ENCODE measurements at regions not wholly inside any gene's neighbourhood (a gene's known extent, or its start where the extent isn't known, plus 50 kb on each side); places are given as distances from the start of the nearest gene placed in this dataset.

GRCh38 chr2:12219761-12220160, 473.3 kb downstream of the LPIN1 start:
- no peak overlapping the region for H3K4me3 ChIP-seq
- no peaks in the 10 kb centered on the region for H3K4me1 ChIP-seq
- DNase-seq (ENCODE audit: extremely low spot score in 2 of 2): no peak
- TF ChIP-seq CTCF (IDR thresholded peaks at IDR 0.05) (no peak), POLR2AphosphoS5 (IDR thresholded peaks at IDR 0.05; ENCODE audit: insufficient read depth in 1 of 2, low read depth in 1 of 2) (no peak), POLR2A (IDR thresholded peaks at IDR 0.05) (no peak)
- no peaks in the 10 kb centered on the region for H3K36me3 ChIP-seq
- H3K27me3 ChIP-seq: no peaks in the 10 kb centered on the region
- no peak overlapping the region for H3K27ac ChIP-seq
- intact Hi-C loops (cut with DNase I): no loop called here
- no peaks in the 10 kb centered on the region for H3K9me3 ChIP-seq

GRCh38 chr2:12221584-12221983, 475.2 kb downstream of the LPIN1 start:
- no peak for DNase-seq (ENCODE audit: extremely low spot score in 2 of 2)
- H3K9me3 ChIP-seq: no peaks in the 10 kb centered on the region
- no peaks in the 10 kb centered on the region for H3K4me1 ChIP-seq
- TF ChIP-seq POLR2AphosphoS5 (IDR thresholded peaks at IDR 0.05; ENCODE audit: insufficient read depth in 1 of 2, low read depth in 1 of 2): no peak
- TF ChIP-seq POLR2A (IDR thresholded peaks at IDR 0.05): no peak
- TF ChIP-seq CTCF (IDR thresholded peaks at IDR 0.05): no peak
- no peak overlapping the region for H3K27ac ChIP-seq
- no peaks in the 10 kb centered on the region for H3K27me3 ChIP-seq
- no peak overlapping the region for H3K4me3 ChIP-seq
- intact Hi-C loops (cut with DNase I): no loop called here
- H3K36me3 ChIP-seq: no peaks in the 10 kb centered on the region

DNA sequence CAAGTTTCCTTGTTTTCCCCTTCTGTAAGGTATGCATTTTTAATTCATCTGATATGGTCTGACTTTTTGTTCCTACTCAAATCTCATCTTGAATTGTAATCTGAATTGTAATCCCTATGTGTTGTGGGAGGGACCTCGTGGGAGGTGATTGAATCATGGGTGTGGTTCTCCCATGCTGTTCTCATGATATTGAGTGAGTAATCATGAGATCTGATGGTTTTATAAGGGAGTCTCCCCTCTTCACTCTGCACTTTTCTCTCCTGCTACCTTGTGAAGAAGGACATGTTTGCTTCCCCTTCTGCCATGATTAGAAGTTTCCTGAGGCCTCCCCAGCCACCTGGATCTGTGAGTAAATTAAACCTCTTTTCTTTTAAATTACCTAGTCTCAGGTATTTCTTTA, 476.1 kb downstream of the LPIN1 start:
- intact Hi-C loops (cut with DNase I): no loop called here
- H3K36me3 ChIP-seq: no peaks in the 10 kb centered on the region
- H3K4me3 ChIP-seq: no peak overlapping the region
- TF ChIP-seq CTCF (IDR thresholded peaks at IDR 0.05) (no peak), POLR2A (IDR thresholded peaks at IDR 0.05) (no peak), POLR2AphosphoS5 (IDR thresholded peaks at IDR 0.05; ENCODE audit: insufficient read depth in 1 of 2, low read depth in 1 of 2) (no peak)
- H3K9me3 ChIP-seq: no peaks in the 10 kb centered on the region
- H3K27ac ChIP-seq: no peak overlapping the region
- no peaks in the 10 kb centered on the region for H3K27me3 ChIP-seq
- no peak for DNase-seq (ENCODE audit: extremely low spot score in 2 of 2)
- no peaks in the 10 kb centered on the region for H3K4me1 ChIP-seq

DNA sequence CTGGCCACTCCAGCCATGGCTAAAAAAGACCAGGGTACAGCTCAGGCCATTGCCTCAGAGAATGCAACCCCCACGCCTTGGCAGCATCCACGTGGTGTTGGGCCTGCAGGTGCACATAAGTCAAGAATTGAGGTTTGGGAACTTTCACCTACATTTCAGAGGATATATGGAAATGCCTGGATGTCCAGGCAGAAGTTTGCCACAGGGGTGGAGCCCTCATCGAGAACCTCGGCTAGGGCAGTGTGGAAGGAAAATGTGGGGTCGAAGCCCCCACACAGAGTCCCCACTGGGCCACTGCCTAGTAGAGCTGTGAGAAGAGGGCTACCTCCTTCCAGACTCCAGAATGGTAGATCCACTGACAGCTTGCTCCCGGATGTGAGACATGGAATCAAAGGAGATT, 477.3 kb downstream of the LPIN1 start:
- H3K4me1 ChIP-seq: no peaks in the 10 kb centered on the region
- DNase-seq (ENCODE audit: extremely low spot score in 2 of 2): no peak
- no peak overlapping the region for H3K4me3 ChIP-seq
- no peak overlapping the region for H3K27ac ChIP-seq
- intact Hi-C loops (cut with DNase I): no loop called here
- no peaks in the 10 kb centered on the region for H3K36me3 ChIP-seq
- H3K9me3 ChIP-seq: no peaks in the 10 kb centered on the region
- H3K27me3 ChIP-seq: no peaks in the 10 kb centered on the region
- TF ChIP-seq CTCF (IDR thresholded peaks at IDR 0.05) (no peak), POLR2A (IDR thresholded peaks at IDR 0.05) (no peak), POLR2AphosphoS5 (IDR thresholded peaks at IDR 0.05; ENCODE audit: insufficient read depth in 1 of 2, low read depth in 1 of 2) (no peak)

GRCh38 chr2:12226653-12227052, 480.2 kb downstream of the LPIN1 start:
- intact Hi-C loops (cut with DNase I): no loop called here
- H3K9me3 ChIP-seq: no peaks in the 10 kb centered on the region
- no peak for TF ChIP-seq CTCF (IDR thresholded peaks at IDR 0.05)
- no peak for TF ChIP-seq POLR2A (IDR thresholded peaks at IDR 0.05)
- no peak for TF ChIP-seq POLR2AphosphoS5 (IDR thresholded peaks at IDR 0.05; ENCODE audit: insufficient read depth in 1 of 2, low read depth in 1 of 2)
- no peak overlapping the region for H3K27ac ChIP-seq
- H3K36me3 ChIP-seq: no peaks in the 10 kb centered on the region
- no peaks in the 10 kb centered on the region for H3K27me3 ChIP-seq
- H3K4me3 ChIP-seq: no peak overlapping the region
- no peak for DNase-seq (ENCODE audit: extremely low spot score in 2 of 2)
- H3K4me1 ChIP-seq: no peaks in the 10 kb centered on the region
